ENCODE measurements at regions not wholly inside any gene's neighbourhood (a gene's known extent, or its start where the extent isn't known, plus 50 kb on each side); places are given as distances from the start of the nearest gene placed in this dataset.

DNA sequence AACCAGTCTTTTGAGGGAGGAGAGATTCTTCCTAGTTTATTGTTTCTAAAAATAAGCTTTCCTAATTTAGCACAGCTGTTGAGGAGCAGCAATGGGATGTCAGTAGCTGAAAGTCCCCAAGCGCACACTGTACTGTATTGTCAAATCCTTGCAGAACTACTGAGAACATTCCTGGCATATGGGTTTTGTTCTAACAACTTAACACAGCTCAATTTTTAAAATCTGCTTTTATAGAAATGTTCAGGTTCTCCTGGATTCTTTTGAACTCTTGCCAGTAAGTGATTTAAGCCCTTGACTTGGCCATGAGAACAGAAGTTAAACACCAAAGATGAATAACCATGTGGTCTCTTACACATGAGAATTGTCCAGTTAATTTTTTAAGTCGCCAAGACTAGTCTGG is 218.6 kb downstream of the FAT3 start:
- no peak overlapping the region for H3K27ac ChIP-seq (ENCODE audit: low read depth in 1 of 2, low read length in 2 of 2)
- no peaks in the 10 kb centered on the region for H3K36me3 ChIP-seq (ENCODE audit: insufficient read depth, low read length)
- TF ChIP-seq, protein P1, sequence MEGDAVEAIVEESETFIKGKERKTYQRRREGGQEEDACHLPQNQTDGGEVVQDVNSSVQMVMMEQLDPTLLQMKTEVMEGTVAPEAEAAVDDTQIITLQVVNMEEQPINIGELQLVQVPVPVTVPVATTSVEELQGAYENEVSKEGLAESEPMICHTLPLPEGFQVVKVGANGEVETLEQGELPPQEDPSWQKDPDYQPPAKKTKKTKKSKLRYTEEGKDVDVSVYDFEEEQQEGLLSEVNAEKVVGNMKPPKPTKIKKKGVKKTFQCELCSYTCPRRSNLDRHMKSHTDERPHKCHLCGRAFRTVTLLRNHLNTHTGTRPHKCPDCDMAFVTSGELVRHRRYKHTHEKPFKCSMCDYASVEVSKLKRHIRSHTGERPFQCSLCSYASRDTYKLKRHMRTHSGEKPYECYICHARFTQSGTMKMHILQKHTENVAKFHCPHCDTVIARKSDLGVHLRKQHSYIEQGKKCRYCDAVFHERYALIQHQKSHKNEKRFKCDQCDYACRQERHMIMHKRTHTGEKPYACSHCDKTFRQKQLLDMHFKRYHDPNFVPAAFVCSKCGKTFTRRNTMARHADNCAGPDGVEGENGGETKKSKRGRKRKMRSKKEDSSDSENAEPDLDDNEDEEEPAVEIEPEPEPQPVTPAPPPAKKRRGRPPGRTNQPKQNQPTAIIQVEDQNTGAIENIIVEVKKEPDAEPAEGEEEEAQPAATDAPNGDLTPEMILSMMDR (IDR thresholded peaks at IDR 0.05): no peak
- no peaks in the 10 kb centered on the region for H3K9me3 Mint-ChIP-seq
- H3K27me3 ChIP-seq (ENCODE audit: control insufficient read depth in 1 of 2, insufficient read depth in 2 of 2, low read length in 2 of 2): no peaks in the 10 kb centered on the region
- no peak overlapping the region for H3K4me3 ChIP-seq (ENCODE audit: low read length)
- no peak overlapping the region for H3K27ac Mint-ChIP-seq
- no peak overlapping the region for H3K4me3 Mint-ChIP-seq
- ATAC-seq (ENCODE audit: poor library complexity) (no peak), DNase-seq (no peak)
- H3K9me3 ChIP-seq (ENCODE audit: control insufficient read depth in 1 of 2, insufficient read depth in 1 of 2, low read length in 2 of 2): no peaks in the 10 kb centered on the region
- H3K4me1 Mint-ChIP-seq (ENCODE audit: low read depth): no peaks in the 10 kb centered on the region
- H3K27me3 Mint-ChIP-seq: no peaks in the 10 kb centered on the region
- ChIA-PET POLR2A (no interaction called here), CTCF (no interaction called here)
- intact Hi-C loops (cut with DNase I, micrococcal nuclease): no loop called here
- no peaks in the 10 kb centered on the region for H3K36me3 Mint-ChIP-seq (ENCODE audit: low read depth)
- no peaks in the 10 kb centered on the region for H3K4me1 ChIP-seq (ENCODE audit: insufficient read depth, low read length)

DNA sequence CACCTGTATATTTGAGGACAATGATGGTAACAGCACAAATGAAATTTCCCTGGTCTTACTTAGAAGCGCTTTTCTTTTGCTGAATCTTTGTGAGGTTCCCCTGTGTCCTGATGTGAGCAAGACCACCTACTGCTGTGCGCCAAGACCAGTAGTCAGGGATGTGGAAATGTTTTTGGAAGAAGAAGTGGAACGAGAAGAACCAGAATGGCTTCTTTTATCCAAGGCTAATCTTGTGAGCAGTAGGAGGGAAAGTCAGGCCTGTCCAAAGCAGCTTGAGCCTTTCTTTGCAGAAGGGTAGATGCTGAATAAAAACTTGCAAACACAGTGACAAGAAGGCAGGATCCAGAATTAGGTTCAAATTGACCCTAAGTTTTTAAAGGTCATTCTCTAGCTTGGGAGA is 223.0 kb downstream of the FAT3 start:
- Histone ChIP-seq H3K4me3 (ENCODE audit: low read length) (no peak overlapping the region), H3K36me3 (ENCODE audit: insufficient read depth, low read length) (no peaks in the 10 kb centered on the region), H3K4me1 (ENCODE audit: insufficient read depth, low read length) (no peaks in the 10 kb centered on the region), H3K27me3 (ENCODE audit: control insufficient read depth in 1 of 2, insufficient read depth in 2 of 2, low read length in 2 of 2) (no peaks in the 10 kb centered on the region), H3K27ac (ENCODE audit: low read depth in 1 of 2, low read length in 2 of 2) (no peak overlapping the region), H3K9me3 (ENCODE audit: control insufficient read depth in 1 of 2, insufficient read depth in 1 of 2, low read length in 2 of 2) (no peaks in the 10 kb centered on the region)
- DNase-seq (no peak), ATAC-seq (ENCODE audit: poor library complexity) (no peak)
- TF ChIP-seq, protein P1 (IDR thresholded peaks at IDR 0.05): no peak
- Mint-ChIP-seq H3K27ac (no peak overlapping the region), H3K9me3 (peaks cover 2% of the 10 kb centered on the region), H3K4me1 (ENCODE audit: low read depth) (no peaks in the 10 kb centered on the region), H3K36me3 (ENCODE audit: low read depth) (no peaks in the 10 kb centered on the region), H3K4me3 (no peak overlapping the region), H3K27me3 (no peaks in the 10 kb centered on the region)
- intact Hi-C loops (cut with DNase I, micrococcal nuclease): no loop called here
- POLR2A ChIA-PET: no interaction called here
- CTCF ChIA-PET: no interaction called here

DNA sequence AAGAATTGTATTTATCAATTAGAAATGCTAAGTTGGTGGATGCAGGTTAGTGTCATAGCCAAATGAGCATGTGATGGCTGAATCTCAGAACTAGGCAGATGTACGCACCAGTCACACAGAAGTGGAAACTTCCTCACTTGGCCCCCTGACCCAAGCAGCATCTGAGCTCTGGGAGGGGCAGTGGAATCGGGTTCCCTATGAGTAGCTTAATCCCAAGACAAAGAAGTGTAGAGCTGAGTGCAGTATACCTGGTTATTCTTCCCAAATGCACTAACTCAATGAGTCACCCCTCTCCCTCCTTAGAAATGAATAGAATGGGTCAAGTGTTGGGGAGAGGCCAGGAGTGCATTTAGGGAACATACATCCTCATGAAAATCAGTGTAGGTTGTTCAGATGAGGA is 224.6 kb downstream of the FAT3 start:
- ChIA-PET POLR2A (no interaction called here), CTCF (no interaction called here)
- Histone ChIP-seq H3K4me3 (ENCODE audit: low read length) (no peak overlapping the region), H3K36me3 (ENCODE audit: insufficient read depth, low read length) (no peaks in the 10 kb centered on the region), H3K4me1 (ENCODE audit: insufficient read depth, low read length) (no peaks in the 10 kb centered on the region), H3K27ac (ENCODE audit: low read depth in 1 of 2, low read length in 2 of 2) (no peak overlapping the region), H3K27me3 (ENCODE audit: control insufficient read depth in 1 of 2, insufficient read depth in 2 of 2, low read length in 2 of 2) (no peaks in the 10 kb centered on the region), H3K9me3 (ENCODE audit: control insufficient read depth in 1 of 2, insufficient read depth in 1 of 2, low read length in 2 of 2) (no peaks in the 10 kb centered on the region)
- ATAC-seq (ENCODE audit: poor library complexity) (no peak), DNase-seq (no peak)
- H3K9me3 Mint-ChIP-seq: peaks cover 2% of the 10 kb centered on the region
- TF ChIP-seq, protein P1 (IDR thresholded peaks at IDR 0.05): no peak
- H3K4me3 Mint-ChIP-seq: no peak overlapping the region
- intact Hi-C loops (cut with DNase I, micrococcal nuclease): no loop called here
- H3K36me3 Mint-ChIP-seq (ENCODE audit: low read depth): no peaks in the 10 kb centered on the region
- no peak overlapping the region for H3K27ac Mint-ChIP-seq
- no peaks in the 10 kb centered on the region for H3K27me3 Mint-ChIP-seq
- H3K4me1 Mint-ChIP-seq (ENCODE audit: low read depth): no peaks in the 10 kb centered on the region
